ENCODE measurements at regions not wholly inside any gene's neighbourhood (a gene's known extent, or its start where the extent isn't known, plus 50 kb on each side); places are given as distances from the start of the nearest gene placed in this dataset.

GRCh38 chr2:209369656-209370055, 54.2 kb upstream of the MAP2 start:
- TF ChIP-seq CTCF (IDR thresholded peaks at IDR 0.05) (no peak), EZH2 (IDR thresholded peaks at IDR 0.05; ENCODE audit: borderline replicate concordance, insufficient read depth, low read depth, low read length, poor library complexity, severe bottlenecking) (no peak)
